HEK293T (cell line): ENCODE measurements at regions not wholly inside any gene's neighbourhood (a gene's known extent, or its start where the extent isn't known, plus 50 kb on each side); places are given as distances from the start of the nearest gene placed in this dataset.

Experiments
- BHLHE40 ChIP-seq: fragments of 450-650 bp; IDR thresholded peaks from 2 replicates; pipeline ENCODE4 v1.6.1; 2016; ENCODE audit warnings: mild to moderate bottlenecking, moderate library complexity, borderline replicate concordance
- CTBP1 ChIP-seq: fragments of 450-650 bp; IDR thresholded peaks from 2 replicates; pipeline ENCODE4 v1.6.1; 2016; ENCODE audit warnings: borderline replicate concordance
- ELF4 ChIP-seq: fragments of 450-650 bp; IDR thresholded peaks from 2 replicates; pipeline ENCODE4 v1.6.1; 2017; ENCODE audit warnings: antibody characterized with exemption
- FOXA1 ChIP-seq: fragments of 450-650 bp; IDR thresholded peaks from 2 replicates; pipeline ENCODE4 v1.6.1; 2016; ENCODE audit warnings: mild to moderate bottlenecking
- FOXM1 ChIP-seq: fragments of 450-650 bp; IDR thresholded peaks from 2 replicates; pipeline ENCODE4 v1.6.1; 2017; ENCODE audit warnings: mild to moderate bottlenecking, borderline replicate concordance
- HDGF ChIP-seq: fragments of 450-650 bp; IDR thresholded peaks from 2 replicates; pipeline ENCODE4 v1.6.1; 2017; ENCODE audit warnings: antibody characterized with exemption, borderline replicate concordance
- L3MBTL2 ChIP-seq: fragments of 450-650 bp; conservative IDR thresholded peaks from 2 replicates; pipeline ENCODE4 v1.6.1; 2016; ENCODE audit warnings: mild to moderate bottlenecking
- LEF1 ChIP-seq: fragments of 450-650 bp; IDR thresholded peaks from 2 replicates; pipeline ENCODE4 v1.6.1; 2017; ENCODE audit warnings: mild to moderate bottlenecking, borderline replicate concordance
- NFRKB ChIP-seq: fragments of 450-650 bp; IDR thresholded peaks from 2 replicates; pipeline ENCODE4 v1.6.1; 2016; ENCODE audit warnings: mild to moderate bottlenecking, moderate library complexity
- SP1 ChIP-seq: fragments of 450-650 bp; IDR thresholded peaks from 2 replicates; pipeline ENCODE4 v1.6.1; 2017
- SUZ12 ChIP-seq: fragments of 450-650 bp; IDR thresholded peaks from 2 replicates; pipeline ENCODE4 v1.6.1; 2016; ENCODE audit warnings: mild to moderate bottlenecking
- TARDBP ChIP-seq: fragments of 450-650 bp; IDR thresholded peaks from 2 replicates; pipeline ENCODE4 v1.6.1; 2016
- ZNF384 ChIP-seq: fragments of 450-650 bp; IDR thresholded peaks from 2 replicates; pipeline ENCODE4 v1.6.1; 2016

GRCh38 chr7:25527665-25528170 lies 299.4 kb upstream of the NPVF start:
- TF ChIP-seq CTBP1: no peak
- TF ChIP-seq SP1: no peak
- no peak for TF ChIP-seq FOXM1
- TF ChIP-seq HDGF: no peak
- no peak for TF ChIP-seq BHLHE40
- no peak for TF ChIP-seq FOXA1
- TF ChIP-seq ZNF384: no peak
- no peak for TF ChIP-seq L3MBTL2
- TF ChIP-seq ELF4: no peak
- no peak for TF ChIP-seq LEF1
- TF ChIP-seq SUZ12: no peak
- no peak for TF ChIP-seq NFRKB
- TF ChIP-seq TARDBP: no peak
